WTC11 (cell line): ENCODE measurements at regions not wholly inside any gene's neighbourhood (a gene's known extent, or its start where the extent isn't known, plus 50 kb on each side); places are given as distances from the start of the nearest gene placed in this dataset.

Experiments
- ATAC-seq: fragments of 200-7000 bp; cut with Tn5 transposase; 2 replicates; pipeline ENCODE4 v1.10.0; 2021; ENCODE audit warnings: mild to moderate bottlenecking, moderate library complexity
- CTCF ChIA-PET: fragments of 300-600 bp; sonication (Branson Sonifier 250); formaldehyde crosslinking; loops from one replicate; lab custom pipeline; 2021; ENCODE audit warnings: antibody characterized with exemption; lab: Charles Lee
- POLR2A ChIA-PET: fragments of 350-600 bp; sonication (Branson Sonifier 250); formaldehyde crosslinking; loops from one replicate; lab custom pipeline; 2021; ENCODE audit warnings: antibody characterized with exemption; lab: Charles Lee
- DNase-seq: peaks from one replicate; pipeline ENCODE4 v3.0.0; 2021; ENCODE audit warnings: low spot score
- H3K27ac Mint-ChIP-seq: 2 replicates; pipeline ENCODE4 v1.8.0; 2021; ENCODE audit warnings: mixed read lengths
- H3K27me3 Mint-ChIP-seq: 2 replicates; pipeline ENCODE4 v1.8.0; 2021; ENCODE audit warnings: low read depth, mild to moderate bottlenecking, moderate library complexity, mixed read lengths
- H3K36me3 Mint-ChIP-seq: 2 replicates; pipeline ENCODE4 v1.8.0; 2021; ENCODE audit warnings: mixed read lengths
- H3K4me1 Mint-ChIP-seq: 2 replicates; pipeline ENCODE4 v1.8.0; 2022; ENCODE audit warnings: mixed read lengths
- H3K4me3 Mint-ChIP-seq: 2 replicates; pipeline ENCODE4 v1.8.0; 2021; ENCODE audit warnings: mild to moderate bottlenecking, moderate library complexity, mixed read lengths
- H3K9me3 Mint-ChIP-seq: 2 replicates; pipeline ENCODE4 v1.8.0; 2021; ENCODE audit warnings: mixed read lengths
- ATF1 ChIP-seq: sonication (generic); formaldehyde crosslinking; IDR thresholded peaks from 2 replicates; pipeline ENCODE4 v1.8.1; 2023; ENCODE audit warnings: mild to moderate bottlenecking, moderate library complexity, missing genetic modification reagents
- ATF3 ChIP-seq: sonication (generic); formaldehyde crosslinking; conservative IDR thresholded peaks from 2 replicates; pipeline ENCODE4 v1.8.1; 2022; ENCODE audit warnings: mild to moderate bottlenecking, missing genetic modification reagents
- CDX4 ChIP-seq: fragments of 250-450 bp; sonication (Bioruptor Pico); IDR thresholded peaks from 2 replicates; pipeline ENCODE4 v1.9.0; 2021; ENCODE audit warnings: moderate library complexity, mild to moderate bottlenecking, inconsistent platforms, borderline replicate concordance
- CTCF ChIP-seq: fragments of 200-600 bp; IDR thresholded peaks from 2 replicates; pipeline ENCODE4 v1.8.0; 2022; ENCODE audit warnings: antibody characterized with exemption
- ESRRA ChIP-seq: sonication (generic); formaldehyde crosslinking; IDR thresholded peaks from 2 replicates; pipeline ENCODE4 v1.8.1; 2022; ENCODE audit warnings: mild to moderate bottlenecking, missing genetic modification reagents, borderline replicate concordance
- ETV6 ChIP-seq: sonication (generic); formaldehyde crosslinking; IDR thresholded peaks from 2 replicates; pipeline ENCODE4 v1.8.1; 2022; ENCODE audit warnings: mild to moderate bottlenecking, missing genetic modification reagents
- FOXJ3 ChIP-seq: sonication (generic); formaldehyde crosslinking; IDR thresholded peaks from 2 replicates; pipeline ENCODE4 v1.9.0; 2021; ENCODE audit warnings: missing genetic modification reagents, mild to moderate bottlenecking, borderline replicate concordance
- FOXP1 ChIP-seq: sonication (generic); formaldehyde crosslinking; IDR thresholded peaks from 2 replicates; pipeline ENCODE4 v1.8.0; 2022; ENCODE audit warnings: missing genetic modification reagents, mild to moderate bottlenecking, moderate library complexity, borderline replicate concordance
- FOXP4 ChIP-seq: sonication (generic); formaldehyde crosslinking; IDR thresholded peaks from 2 replicates; pipeline ENCODE4 v1.8.0; 2022; ENCODE audit warnings: mild to moderate bottlenecking, missing genetic modification reagents
- NFATC4 ChIP-seq: fragments of 250-450 bp; sonication (Bioruptor Pico); IDR thresholded peaks from 2 replicates; pipeline ENCODE4 v1.9.0; 2021; ENCODE audit warnings: mild to moderate bottlenecking
- NR2C2 ChIP-seq: sonication (generic); formaldehyde crosslinking; IDR thresholded peaks from 2 replicates; pipeline ENCODE4 v1.8.0; 2022; ENCODE audit warnings: mild to moderate bottlenecking, missing genetic modification reagents
- RORB ChIP-seq: fragments of 250-450 bp; sonication (Bioruptor Pico); IDR thresholded peaks from 2 replicates; pipeline ENCODE4 v1.9.0; 2021; ENCODE audit warnings: mild to moderate bottlenecking
- SMAD3 ChIP-seq: sonication (generic); formaldehyde crosslinking; IDR thresholded peaks from 2 replicates; pipeline ENCODE4 v1.8.0; 2022; ENCODE audit warnings: missing genetic modification reagents, mild to moderate bottlenecking, borderline replicate concordance
- SOX15 ChIP-seq: fragments of 250-450 bp; sonication (Bioruptor Pico); IDR thresholded peaks from 2 replicates; pipeline ENCODE4 v1.9.0; 2021; ENCODE audit warnings: mild to moderate bottlenecking
- TEAD1 ChIP-seq: sonication (generic); formaldehyde crosslinking; IDR thresholded peaks from 2 replicates; pipeline ENCODE4 v1.8.0; 2022; ENCODE audit warnings: mild to moderate bottlenecking, missing genetic modification reagents
- TEAD4 ChIP-seq: sonication (generic); formaldehyde crosslinking; IDR thresholded peaks from 2 replicates; pipeline ENCODE4 v1.8.0; 2022; ENCODE audit warnings: mild to moderate bottlenecking, missing genetic modification reagents
- TP53 ChIP-seq: sonication (generic); formaldehyde crosslinking; IDR thresholded peaks from 2 replicates; pipeline ENCODE4 v1.8.1; 2023; ENCODE audit warnings: mild to moderate bottlenecking, missing genetic modification reagents
- ZBTB21 ChIP-seq: sonication (generic); formaldehyde crosslinking; IDR thresholded peaks from 2 replicates; pipeline ENCODE4 v1.8.1; 2023; ENCODE audit warnings: mild to moderate bottlenecking, missing genetic modification reagents, borderline replicate concordance
- ZNF121 ChIP-seq: sonication (generic); formaldehyde crosslinking; IDR thresholded peaks from 2 replicates; pipeline ENCODE4 v1.8.0; 2023; ENCODE audit warnings: missing genetic modification reagents
- ZNF263 ChIP-seq: sonication (generic); formaldehyde crosslinking; IDR thresholded peaks from 2 replicates; pipeline ENCODE4 v1.8.1; 2022; ENCODE audit warnings: low read depth, mild to moderate bottlenecking, moderate library complexity, missing genetic modification reagents
- ZNF532 ChIP-seq: fragments of 250-450 bp; sonication (Bioruptor Pico); IDR thresholded peaks from 2 replicates; pipeline ENCODE4 v1.9.0; 2021; ENCODE audit warnings: mild to moderate bottlenecking, borderline replicate concordance
- ZSCAN18 ChIP-seq: fragments of 250-450 bp; sonication (Bioruptor Pico); IDR thresholded peaks from 2 replicates; pipeline ENCODE4 v2.1.2; 2022; ENCODE audit warnings: mild to moderate bottlenecking, moderate library complexity

- TF ChIP-seq NFATC4 (CRISPR knock-in tag) (no peak), SOX15 (CRISPR knock-in tag) (no peak)
Observed at GRCh38 chr3:113117511-113118234, 93.7 kb upstream of the BOC start (continued).

GRCh38 chr3:113118336-113118735, 93.0 kb upstream of the BOC start:
- Mint-ChIP-seq H3K9me3 (peaks cover 6% of the 10 kb centered on the region; the same call in 1 of the 2 replicates), H3K27me3 (no peaks in the 10 kb centered on the region; the same call in 1 of the 2 replicates), H3K27ac (no peak overlapping the region), H3K4me1 (peaks cover 12% of the 10 kb centered on the region; the same call in 1 of the 2 replicates), H3K36me3 (no peaks in the 10 kb centered on the region), H3K4me3 (no peak overlapping the region)
- no peak for TF ChIP-seq FOXP1 (CRISPR knock-in tag)
- no peak for TF ChIP-seq TEAD4 (CRISPR knock-in tag)
- no peak for TF ChIP-seq ATF1 (CRISPR knock-in tag)
- no peak for TF ChIP-seq TP53 (CRISPR knock-in tag)
- TF ChIP-seq FOXJ3 (CRISPR knock-in tag) = no peak
- TF ChIP-seq ZNF121 (CRISPR knock-in tag) = no peak
- no peak for TF ChIP-seq RORB (CRISPR knock-in tag)
- TF ChIP-seq ZBTB21 (CRISPR knock-in tag) = no peak
- TF ChIP-seq ESRRA (CRISPR knock-in tag) = no peak
- TF ChIP-seq ZSCAN18 (CRISPR knock-in tag) = no peak
- no peak for TF ChIP-seq ZNF263 (CRISPR knock-in tag)
- no peak for TF ChIP-seq TEAD1
- no peak for TF ChIP-seq ETV6
- POLR2A ChIA-PET = no interaction called here
- DNase-seq (no peak), ATAC-seq (no peak)
- CTCF ChIA-PET = no interaction called here

GRCh38 chr3:113124256-113124830, 87.0 kb upstream of the BOC start:
- peaks cover 2% of the 10 kb centered on the region; the same call in 1 of the 2 replicates for H3K4me1 Mint-ChIP-seq
- no peak overlapping the region for H3K27ac Mint-ChIP-seq
- H3K4me3 Mint-ChIP-seq = no peak overlapping the region
- H3K36me3 Mint-ChIP-seq = no peaks in the 10 kb centered on the region
- DNase-seq (no peak), ATAC-seq (no peak)
- ChIA-PET POLR2A (no interaction called here), CTCF (no interaction called here)
- no peaks in the 10 kb centered on the region; the same call in 1 of the 2 replicates for H3K27me3 Mint-ChIP-seq
- no peaks in the 10 kb centered on the region for H3K9me3 Mint-ChIP-seq
- no peak for TF ChIP-seq CDX4
- TF ChIP-seq ZNF532 (CRISPR knock-in tag) = no peak
- TF ChIP-seq FOXP4 (CRISPR knock-in tag) = no peak
- TF ChIP-seq ATF3 (CRISPR knock-in tag) = no peak
- no peak for TF ChIP-seq CTCF
- no peak for TF ChIP-seq SMAD3 (CRISPR knock-in tag)
- no peak for TF ChIP-seq NR2C2
- TF ChIP-seq, all 79 proteins: peak for 0
